Gastrocnemius medialis (tissue), 4 donors: ENCODE measurements at regions not wholly inside any gene's neighbourhood (a gene's known extent, or its start where the extent isn't known, plus 50 kb on each side); places are given as distances from the start of the nearest gene placed in this dataset.

Experiments used
- POLR2A ChIP-seq, 2 donors: fragments of 450-650 bp; IDR thresholded peaks; one replicate each; pipeline ENCODE4 v1.6.1; 2017; ENCODE audit warnings: antibody characterized with exemption in 2 of 2, mild to moderate bottlenecking in 2 of 2, moderate library complexity in 2 of 2
- TF ChIP-seq, protein P1 (sequence below), 5 experiments: fragments of 450-650 bp in 3 of 5; fragments of 200-600 bp in 2 of 5; sonication (generic) in 2 of 5; IDR thresholded peaks in 4 of 5; conservative IDR thresholded peaks in 1 of 5; 1 replicate in 4 of 5; 2 replicates in 1 of 5; pipeline ENCODE4 v1.5.1; 2016 to 2019; ENCODE audit warnings: antibody characterized with exemption in 5 of 5, mild to moderate bottlenecking in 3 of 5, moderate library complexity in 3 of 5

- TF ChIP-seq POLR2A (IDR thresholded peaks at IDR 0.05), result no peak
- TF ChIP-seq, protein P1, sequence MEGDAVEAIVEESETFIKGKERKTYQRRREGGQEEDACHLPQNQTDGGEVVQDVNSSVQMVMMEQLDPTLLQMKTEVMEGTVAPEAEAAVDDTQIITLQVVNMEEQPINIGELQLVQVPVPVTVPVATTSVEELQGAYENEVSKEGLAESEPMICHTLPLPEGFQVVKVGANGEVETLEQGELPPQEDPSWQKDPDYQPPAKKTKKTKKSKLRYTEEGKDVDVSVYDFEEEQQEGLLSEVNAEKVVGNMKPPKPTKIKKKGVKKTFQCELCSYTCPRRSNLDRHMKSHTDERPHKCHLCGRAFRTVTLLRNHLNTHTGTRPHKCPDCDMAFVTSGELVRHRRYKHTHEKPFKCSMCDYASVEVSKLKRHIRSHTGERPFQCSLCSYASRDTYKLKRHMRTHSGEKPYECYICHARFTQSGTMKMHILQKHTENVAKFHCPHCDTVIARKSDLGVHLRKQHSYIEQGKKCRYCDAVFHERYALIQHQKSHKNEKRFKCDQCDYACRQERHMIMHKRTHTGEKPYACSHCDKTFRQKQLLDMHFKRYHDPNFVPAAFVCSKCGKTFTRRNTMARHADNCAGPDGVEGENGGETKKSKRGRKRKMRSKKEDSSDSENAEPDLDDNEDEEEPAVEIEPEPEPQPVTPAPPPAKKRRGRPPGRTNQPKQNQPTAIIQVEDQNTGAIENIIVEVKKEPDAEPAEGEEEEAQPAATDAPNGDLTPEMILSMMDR (IDR thresholded peaks at IDR 0.05 in 4 of 5, conservative IDR thresholded peaks at IDR 0.05 in 1 of 5), result no peak
Measured at GRCh38 chr3:145681181-145681580, 479.8 kb downstream of the PLOD2 start.
